HG02884 (cell line): ENCODE measurements at regions not wholly inside any gene's neighbourhood (a gene's known extent, or its start where the extent isn't known, plus 50 kb on each side); places are given as distances from the start of the nearest gene placed in this dataset.

ENCODE experiments used
- ATAC-seq: cut with Tn5 transposase; IDR thresholded peaks from one replicate; pipeline ENCODE4 v1.9.1; 2021; ENCODE audit warnings: mild to moderate bottlenecking, moderate library complexity; ENCODE audit not compliant: unreplicated experiment

GRCh38 chr3:163018664-163019063 is 1522.1 kb downstream of the OTOL1 start:
- no peak for ATAC-seq

GRCh38 chr3:163019260-163019659 is 1522.7 kb downstream of the OTOL1 start:
- ATAC-seq, result no peak

GRCh38 chr3:163033652-163034051 is 1537.0 kb downstream of the OTOL1 start:
- ATAC-seq, result no peak

GRCh38 chr3:163039636-163040035 is 1543.0 kb downstream of the OTOL1 start:
- ATAC-seq, result no peak

GRCh38 chr3:163043074-163043473 is 1546.5 kb downstream of the OTOL1 start:
- no peak for ATAC-seq

- ATAC-seq, result no peak
Measured at GRCh38 chr3:163045945-163046344, 1549.3 kb downstream of the OTOL1 start.

GRCh38 chr3:163048881-163049280 is 1552.3 kb downstream of the OTOL1 start:
- ATAC-seq, result no peak

GRCh38 chr3:163056874-163057497 is 1560.4 kb downstream of the OTOL1 start:
- ATAC-seq, result no peak

- ATAC-seq, result no peak
Measured at GRCh38 chr3:163058031-163058854, 1561.6 kb downstream of the OTOL1 start.

GRCh38 chr3:163071713-163072112 is 1575.1 kb downstream of the OTOL1 start:
- ATAC-seq, result no peak
